Myocyte (in vitro differentiated cells): ENCODE measurements at regions not wholly inside any gene's neighbourhood (a gene's known extent, or its start where the extent isn't known, plus 50 kb on each side); places are given as distances from the start of the nearest gene placed in this dataset.

ENCODE experiments used
- DNase-seq: peaks from one replicate; pipeline ENCODE4 v3.0.0-alpha.2; 2012; ENCODE audit warnings: low read depth

DNA sequence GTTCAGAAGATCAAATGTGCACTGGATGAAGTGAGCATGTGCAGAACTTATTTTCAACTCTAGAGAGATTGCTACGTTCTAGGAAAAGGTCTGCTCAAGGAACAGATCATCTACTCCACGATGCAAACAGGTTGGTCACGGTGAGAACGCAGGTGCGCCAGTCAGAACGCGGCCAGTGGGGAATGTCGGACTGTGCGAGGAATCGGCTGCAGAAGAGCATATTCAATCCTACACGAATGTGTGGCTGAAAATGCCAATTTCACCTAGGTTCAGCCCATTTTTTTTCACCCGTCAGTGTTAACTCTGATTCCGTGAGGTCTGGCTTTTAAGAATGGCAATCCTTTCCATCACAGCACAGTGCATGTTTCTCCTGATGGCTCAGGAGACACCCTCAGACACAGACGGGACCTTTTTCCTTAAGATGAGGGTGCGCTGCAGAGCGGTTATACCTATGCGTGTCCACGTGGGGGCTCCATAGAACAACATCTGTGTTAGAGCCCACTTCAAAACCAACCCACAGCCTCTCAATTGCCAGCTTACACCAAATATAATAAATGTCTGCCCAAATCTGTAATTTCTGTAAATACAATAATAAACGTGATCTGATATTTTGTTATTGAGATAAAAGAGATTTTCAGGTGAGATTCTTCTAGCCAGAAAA, 250.4 kb downstream of the FOXA2 start:
- peak; percentile 61 for DNase-seq

DNA sequence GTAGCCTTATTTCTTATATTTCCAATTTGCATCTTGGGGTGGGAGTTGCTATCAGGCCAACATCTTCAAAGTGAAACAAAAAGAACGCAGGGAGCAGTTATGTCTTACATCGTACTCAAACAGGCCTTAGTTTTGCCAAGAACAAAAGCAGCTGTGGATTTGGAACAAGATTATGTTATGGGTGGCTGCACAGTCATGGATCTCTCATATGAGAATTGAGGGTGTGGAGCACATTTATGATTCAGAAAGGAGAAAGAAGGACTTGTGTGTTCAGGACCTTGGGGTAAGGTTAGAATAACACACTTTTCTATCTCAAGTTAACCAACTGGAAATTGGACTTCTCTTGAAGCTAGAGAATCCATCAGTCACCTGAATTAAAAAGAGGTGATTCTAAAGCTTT, 259.9 kb downstream of the FOXA2 start:
- no peak for DNase-seq

DNA sequence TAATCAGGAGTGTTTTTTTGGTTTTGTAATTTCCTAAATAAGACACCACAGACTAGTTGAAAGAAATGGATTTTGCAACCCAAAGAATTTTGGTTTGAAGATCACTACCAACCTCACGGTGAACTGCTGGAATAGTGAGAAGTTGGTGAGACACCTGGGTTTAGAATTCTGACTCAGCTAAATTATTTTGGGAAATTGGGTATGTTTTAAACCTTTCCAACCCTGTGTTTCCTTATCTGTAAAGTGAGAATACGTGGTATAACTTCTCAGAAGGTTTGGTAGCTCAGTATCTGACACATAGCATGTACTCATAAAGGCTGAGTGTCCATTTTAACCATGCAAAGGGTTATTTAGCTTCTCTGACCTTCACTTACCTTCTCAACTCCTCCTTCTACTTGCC, 261.9 kb downstream of the FOXA2 start:
- DNase-seq = no peak

DNA sequence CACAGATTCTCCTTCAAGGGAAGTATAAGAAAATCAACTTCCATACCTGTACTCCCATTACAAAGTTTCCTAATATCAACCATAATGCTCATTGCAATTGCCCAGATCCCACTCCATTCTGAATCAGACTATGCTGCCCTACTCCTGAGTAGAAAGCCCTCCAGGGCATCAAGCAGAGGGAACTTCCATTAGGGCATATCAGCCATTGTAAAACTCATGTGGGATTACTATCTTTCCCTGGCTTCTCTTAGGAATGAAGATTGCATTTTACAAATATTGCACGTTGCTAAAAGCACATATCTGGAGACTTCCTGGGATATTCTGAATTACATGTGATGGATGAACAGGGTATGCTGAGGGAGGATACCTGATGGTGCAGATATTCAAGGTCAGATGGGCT, 263.2 kb downstream of the FOXA2 start:
- no peak for DNase-seq

DNA sequence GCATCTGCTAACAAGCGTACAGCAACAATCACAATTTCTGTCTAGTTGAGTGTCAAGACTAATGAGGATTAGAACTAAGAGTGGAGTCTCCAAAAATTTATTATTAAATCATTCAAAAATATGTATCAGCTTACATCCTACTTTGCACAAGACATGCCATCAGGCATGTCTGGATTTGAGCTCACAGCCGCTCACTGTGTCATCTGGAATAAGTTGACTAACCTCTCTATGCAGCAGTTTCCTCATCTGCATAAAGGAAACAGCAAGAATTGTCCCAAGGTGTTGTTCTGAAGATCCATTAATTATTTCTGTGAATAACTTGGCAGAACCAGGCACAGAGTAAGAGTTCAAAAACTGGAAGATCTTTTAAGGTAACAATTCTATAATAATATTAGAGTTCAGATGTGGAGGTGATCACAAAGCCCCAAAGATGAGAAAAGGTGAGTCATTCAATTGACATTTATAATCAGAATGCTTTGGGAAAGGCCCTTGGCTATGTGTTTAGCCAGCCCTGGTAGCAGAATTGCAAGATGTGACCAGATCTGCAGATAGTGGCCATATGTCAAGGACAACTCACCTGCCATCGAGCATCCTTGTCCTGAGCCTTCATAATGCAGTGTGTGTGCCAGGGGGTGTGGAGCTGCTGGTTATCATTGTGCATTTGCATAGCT, 264.0 kb downstream of the FOXA2 start:
- DNase-seq = no peak

DNA sequence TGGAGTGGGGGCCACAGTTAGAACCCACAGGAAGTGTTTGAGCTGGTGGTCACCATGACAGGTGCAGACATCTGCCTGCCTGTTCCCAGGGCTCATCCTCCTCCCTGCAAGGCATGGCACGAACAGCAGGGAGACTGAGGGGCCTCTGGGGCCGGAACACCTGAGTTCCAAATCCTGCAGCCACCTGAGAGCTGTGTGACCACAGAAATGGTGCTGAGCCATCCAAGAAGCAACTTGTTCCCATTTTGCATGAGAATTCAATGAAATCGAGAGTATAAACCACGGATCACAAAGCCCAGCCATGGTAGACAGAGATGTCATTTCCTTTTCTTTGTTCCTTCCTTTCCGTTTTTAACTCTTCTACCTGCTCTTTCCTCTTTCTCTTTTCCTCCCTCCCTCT, 268.6 kb downstream of the FOXA2 start:
- DNase-seq = no peak

DNA sequence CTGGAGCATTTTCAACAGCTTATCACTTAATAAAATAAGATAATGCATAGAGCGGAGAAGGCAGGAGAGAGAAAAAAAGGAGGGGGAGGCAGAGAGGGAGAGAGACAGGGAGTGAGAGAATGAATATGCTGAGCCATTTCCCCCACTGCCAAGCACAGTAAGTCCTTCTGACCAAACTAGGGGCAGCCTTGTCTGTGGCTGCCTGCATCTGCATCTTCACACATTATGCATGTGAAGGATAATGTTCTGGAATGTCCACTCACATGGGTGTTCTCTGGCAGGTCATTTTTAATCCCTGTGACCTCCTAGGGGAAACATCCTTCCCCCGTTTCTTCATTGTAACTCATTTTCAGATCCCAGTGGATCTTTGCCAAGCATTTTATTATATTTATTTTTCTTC, 269.3 kb downstream of the FOXA2 start:
- DNase-seq = no peak

DNA sequence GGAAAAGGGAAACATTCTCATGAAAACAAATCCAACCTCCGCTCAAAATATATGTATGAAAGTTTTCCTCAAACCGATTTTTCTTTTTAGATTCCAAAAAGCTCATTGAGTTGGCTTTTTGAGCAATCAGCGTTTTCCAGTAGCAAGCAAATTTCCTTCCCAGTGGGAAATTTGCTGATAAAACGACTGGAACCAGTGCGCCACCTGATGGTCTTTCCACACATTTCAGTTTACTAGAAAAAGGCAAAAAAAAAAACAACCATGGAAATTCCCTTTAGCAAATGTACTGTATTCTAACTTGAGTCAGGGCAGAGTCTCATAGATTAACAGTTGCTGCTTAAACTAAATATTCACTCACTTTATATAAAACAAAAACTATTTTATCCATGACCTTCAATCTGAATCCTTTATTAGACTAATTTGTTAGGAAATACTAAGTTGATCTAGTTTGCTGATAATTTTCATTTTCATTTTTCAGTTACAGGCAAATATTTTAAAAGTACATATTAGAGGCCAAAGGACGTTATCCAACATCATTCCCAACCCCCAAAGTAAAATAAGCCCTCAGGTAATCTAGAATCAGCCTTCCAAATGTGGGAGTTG, 271.5 kb downstream of the FOXA2 start:
- DNase-seq = peak; percentile 64

DNA sequence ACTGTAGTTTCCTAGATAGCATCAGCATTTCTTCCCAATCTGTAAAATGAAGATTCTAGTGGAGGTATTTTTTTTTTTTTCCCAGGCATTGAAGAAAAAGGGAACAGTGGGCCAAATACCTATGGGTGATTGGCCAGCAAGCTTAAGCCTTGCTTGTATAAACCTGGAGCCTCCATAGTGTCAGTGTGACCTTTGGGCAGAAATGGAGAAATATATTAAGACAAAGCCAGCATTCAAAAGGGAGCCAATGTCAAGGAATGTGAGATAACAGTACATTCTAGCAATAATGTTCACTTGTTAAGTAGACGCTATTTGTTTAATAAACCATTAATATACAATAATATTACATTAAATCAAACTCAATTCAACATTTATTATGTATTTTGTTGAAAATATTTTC, 275.4 kb downstream of the FOXA2 start:
- DNase-seq = no peak

DNA sequence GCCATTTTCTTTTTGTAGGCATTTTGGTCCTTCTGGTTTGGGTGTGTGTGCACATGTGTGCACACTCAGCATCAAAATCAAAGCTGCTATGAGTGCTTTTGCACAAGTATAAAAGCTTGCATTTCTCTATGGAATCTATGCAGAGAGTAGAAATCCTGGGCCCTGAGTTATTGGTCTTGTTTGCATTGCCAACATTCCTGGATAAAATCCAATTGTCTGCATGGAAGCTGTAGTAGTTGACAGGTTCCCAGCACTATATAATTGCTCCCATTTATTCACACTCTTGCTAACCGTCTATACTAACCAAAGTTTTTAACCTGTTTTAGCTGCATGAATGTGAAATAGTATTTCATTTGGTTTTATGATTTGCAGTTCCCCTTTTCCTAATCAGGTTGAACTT, 277.0 kb downstream of the FOXA2 start:
- DNase-seq = no peak

DNA sequence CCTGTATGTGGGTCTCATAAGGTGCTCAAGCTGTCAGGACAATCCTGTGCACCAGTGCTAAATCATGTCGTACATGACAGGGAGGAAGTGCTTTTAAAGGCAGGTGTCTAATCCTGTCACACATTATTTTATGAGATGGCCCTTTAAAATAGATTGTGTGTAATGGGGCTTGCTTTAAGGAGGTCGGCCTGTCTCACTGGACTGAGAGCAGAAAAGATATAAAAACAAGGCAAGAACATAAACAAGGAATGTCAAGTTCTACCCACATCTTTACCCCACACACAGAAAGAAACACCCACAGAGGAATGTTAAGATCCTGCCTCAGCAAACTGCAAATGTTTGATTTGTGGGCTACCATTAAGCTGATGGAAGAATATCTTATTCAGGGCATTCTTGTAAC, 279.0 kb downstream of the FOXA2 start:
- DNase-seq = no peak

DNA sequence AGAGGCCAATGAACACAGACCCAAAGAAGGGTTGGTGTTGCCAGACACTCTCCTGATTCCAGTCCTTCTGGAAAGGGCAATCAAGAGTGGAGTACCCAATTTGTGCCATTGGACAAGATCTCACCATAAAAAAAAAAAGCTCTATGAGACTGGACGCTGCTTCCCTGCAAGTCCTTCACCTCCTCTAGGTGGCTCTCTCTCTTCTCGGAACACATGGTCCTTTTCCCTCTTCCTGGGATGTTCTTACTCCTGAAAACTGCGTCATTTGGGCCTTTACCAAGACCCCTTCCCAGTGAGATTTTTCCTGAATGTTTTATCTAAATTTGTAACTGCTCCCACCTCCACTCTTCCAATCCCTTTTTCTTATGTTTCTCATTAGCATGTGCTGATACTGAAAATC, 280.8 kb downstream of the FOXA2 start:
- no peak for DNase-seq

DNA sequence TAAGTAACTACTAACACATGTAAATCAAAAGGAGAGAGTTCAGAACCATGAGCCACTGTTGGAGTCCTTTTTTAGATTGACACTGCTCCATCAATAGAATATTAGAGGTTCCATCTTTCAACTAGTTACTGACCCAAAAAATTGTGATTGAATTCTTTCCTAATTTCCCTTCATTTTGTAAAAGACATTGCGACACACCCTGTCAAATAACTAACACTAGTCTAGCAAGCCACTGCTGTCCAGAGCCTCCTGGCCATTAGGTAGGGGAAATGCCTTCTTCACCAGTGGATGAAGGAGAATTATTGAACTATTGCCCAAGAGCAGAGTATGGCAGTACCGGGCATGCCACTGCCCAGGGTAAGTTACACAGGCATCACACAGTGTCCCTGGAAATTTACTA, 282.3 kb downstream of the FOXA2 start:
- no peak for DNase-seq

DNA sequence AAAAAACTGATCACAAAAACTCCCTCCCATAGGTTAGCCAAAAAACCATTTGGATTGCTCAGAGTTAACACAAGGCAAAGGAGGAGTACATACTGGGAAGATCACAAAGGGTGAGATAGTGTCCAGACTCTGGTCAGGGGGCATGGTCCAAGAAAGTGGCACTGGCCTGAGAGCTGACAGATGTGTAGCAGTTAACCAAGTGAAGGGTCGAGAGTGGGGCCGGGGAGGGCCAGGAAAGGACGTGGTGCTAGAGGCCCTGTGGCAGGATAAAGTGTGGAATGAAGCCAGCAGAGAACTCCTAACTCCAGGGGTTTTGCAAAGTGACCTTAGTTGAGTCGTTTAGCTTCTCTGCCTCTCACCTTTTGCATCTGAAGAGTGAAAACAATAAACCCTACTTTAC, 290.5 kb downstream of the FOXA2 start:
- DNase-seq = no peak

DNA sequence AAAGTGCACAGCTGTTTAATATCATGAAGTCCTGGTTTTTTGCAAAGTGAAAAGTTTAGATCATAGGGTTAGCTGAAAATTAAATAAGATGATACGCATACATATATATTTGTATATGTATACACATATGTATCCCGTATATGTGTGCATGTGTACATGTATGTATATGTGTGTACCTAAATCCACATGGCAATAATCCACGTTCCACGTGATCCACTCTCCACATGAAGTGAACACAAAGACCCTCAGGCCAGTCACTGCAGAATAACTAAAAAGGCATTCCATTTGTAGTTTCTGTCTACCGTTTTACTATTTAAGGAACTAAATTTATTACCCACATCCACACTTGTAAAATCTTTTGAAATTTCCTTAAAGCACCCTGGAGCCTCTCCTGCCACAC, 294.9 kb downstream of the FOXA2 start:
- no peak for DNase-seq

DNA sequence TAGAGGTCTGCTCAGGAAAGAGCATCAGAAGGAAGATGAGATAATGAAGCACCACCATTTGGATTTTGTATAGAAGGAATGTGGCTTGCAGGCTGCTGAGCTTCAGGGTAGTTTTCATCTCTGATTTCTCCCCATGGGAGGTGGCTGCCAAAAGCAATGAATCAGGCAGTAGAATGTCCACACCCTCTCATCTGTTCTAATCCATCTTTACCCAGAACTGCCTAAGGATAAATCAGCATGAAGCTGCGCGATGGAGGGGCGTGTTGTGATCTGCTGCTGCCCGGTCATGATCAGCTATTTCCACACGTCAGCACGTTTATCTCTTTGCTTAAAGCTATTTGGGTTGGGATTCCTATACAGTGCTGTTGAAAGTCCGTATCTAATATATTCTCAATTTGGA, 295.4 kb downstream of the FOXA2 start:
- peak; percentile 81 for DNase-seq

DNA sequence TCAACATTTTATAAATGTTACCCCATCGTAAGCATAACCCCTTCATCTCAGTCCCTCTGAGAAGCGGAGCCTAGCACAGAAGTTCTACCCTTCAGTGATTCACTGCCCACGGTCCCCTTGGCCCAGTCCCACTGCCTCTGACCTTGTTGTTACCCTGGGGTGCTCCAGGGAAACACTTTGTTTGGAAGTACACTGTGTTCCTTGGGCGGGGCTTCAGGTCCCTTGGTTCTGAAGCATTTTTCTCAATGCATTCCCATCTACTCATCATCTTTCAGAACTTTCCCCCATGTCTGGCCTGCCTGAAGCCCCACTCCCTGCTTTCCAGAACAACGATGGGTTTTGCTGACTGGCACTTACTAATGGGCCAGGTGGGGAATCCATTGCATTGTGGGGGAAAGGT, 296.2 kb downstream of the FOXA2 start:
- no peak for DNase-seq

DNA sequence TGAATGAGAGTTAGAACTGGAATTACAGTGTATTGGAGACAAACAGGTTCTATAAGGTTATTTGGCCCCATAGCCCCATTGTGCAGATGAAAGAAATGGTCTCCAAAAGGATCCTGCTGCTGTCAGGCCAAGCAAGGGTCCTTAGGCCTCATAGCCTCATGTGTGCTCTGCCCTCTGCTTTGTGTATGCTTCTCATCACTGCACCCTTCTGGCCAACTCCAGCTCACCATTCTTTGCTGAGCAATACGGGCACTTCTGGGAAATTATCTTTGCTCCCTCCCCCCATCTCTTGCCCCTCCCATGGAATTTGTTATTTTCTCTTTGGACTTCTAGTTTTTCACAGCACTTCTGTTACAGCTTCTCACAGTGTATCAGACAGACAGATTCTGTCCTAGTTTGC, 298.8 kb downstream of the FOXA2 start:
- DNase-seq = no peak

DNA sequence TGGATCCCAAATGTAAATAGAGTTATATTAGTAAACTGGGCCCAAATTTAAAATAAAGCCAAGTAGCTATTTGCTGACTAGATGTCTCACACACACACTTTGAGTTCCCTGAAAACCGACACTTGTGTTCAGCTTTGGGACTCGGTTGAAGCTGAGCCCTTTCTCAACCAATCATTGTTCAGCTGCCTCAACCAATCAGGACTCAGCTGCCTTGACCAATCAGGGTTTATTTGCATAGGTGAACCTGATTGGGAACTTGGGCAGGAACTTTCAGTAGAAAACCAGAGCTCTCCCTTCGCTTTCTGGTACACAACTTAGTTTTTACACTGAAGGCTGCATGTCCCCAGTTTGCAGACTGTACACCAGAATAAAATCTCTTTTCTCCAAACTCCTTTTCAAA, 301.7 kb downstream of the FOXA2 start:
- no peak for DNase-seq

DNA sequence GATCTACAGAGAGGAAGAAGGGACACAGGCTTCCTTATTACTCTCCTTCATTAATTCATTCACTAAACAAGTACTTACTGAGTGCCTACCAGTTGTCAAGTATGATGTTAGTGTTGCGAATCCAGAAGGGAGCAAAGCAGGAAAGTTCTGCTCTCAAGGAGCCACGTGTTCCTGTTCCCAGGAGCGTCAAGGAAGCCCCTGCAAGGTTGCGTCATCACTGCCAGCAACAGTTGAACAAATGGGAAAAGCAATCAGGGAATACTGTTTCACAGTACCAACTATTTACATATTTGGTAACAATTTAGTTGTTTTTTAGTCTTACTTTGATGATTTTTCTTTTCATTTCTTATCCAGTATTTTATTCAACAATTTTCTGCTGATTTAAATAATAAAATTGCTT, 310.0 kb downstream of the FOXA2 start:
- DNase-seq = no peak

DNA sequence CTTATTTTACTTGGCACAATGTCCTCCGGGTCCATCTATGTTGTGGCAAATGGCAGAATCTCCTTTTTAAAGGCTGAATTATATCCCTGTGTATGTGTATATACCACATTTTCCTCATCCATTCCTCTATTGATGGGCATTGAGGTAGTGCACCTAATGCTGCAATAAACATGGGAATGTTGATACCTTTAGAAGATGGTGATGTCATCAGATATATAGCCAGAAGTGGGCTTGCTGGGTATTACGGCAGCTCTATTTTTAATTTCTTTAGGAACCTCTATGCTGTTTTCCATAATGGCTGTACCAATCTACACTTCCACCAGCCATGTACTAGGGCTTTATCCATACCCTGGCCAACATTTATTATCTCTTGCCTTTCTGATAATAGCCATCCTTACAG, 315.7 kb downstream of the FOXA2 start:
- DNase-seq = no peak

DNA sequence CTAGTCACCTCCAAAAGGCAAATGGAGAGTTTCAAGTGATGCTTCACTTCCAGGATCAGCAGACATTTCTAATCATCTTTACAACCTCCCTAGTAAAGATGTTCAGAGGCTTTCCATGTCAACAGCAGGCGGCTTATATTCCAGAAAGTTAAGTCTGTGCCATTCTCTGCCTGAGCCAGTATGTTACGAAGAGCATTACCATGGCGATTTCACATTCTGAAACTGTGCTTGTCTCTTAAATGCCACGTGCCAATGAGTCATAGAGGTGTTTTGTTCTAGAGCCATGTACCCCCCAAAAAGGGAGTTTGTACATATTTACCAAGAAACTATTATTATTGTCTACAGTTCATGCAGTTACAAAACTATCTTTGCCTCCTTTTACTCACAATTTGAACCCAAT, 319.5 kb downstream of the FOXA2 start:
- no peak for DNase-seq

DNA sequence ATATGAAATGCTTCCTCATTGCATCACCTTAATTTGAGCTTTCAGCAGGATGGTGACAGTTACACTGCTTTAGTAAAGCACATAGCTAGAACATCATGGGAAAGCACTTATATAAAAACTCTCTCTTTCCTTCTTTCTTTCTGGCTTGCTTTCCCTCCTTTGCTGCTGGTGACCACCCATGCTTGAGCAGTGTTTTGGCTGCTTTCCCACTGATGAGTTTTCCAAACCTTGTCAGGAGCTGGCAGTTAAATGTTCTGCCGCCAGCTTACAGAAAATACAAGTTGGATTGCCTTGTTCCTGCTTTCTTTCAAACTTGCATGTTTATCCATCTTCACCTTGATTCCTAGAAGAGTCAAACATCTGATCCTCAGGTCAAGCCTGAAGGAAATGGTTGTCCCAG, 323.9 kb downstream of the FOXA2 start:
- DNase-seq = no peak
